GM23338 (cell line): ENCODE measurements at regions not wholly inside any gene's neighbourhood (a gene's known extent, or its start where the extent isn't known, plus 50 kb on each side); places are given as distances from the start of the nearest gene placed in this dataset.

Experiments used
- ATAC-seq: fragments of 200-7000 bp; cut with Tn5 transposase; 3 replicates; pipeline ENCODE4 v1.9.1; 2020
- DNase-seq: peaks from one replicate; pipeline ENCODE4 v3.0.0-alpha.2; 2015; ENCODE audit warnings: low spot score
- H2AFZ ChIP-seq: fragments of 200-600 bp; sonication (generic); 2 replicates; pipeline ENCODE4 v1.8.0; 2016; ENCODE audit warnings: antibody characterized with exemption, mild to moderate bottlenecking, moderate library complexity
- H3F3A ChIP-seq: fragments of 200-600 bp; sonication (generic); replicated peaks from 2 replicates; pipeline ENCODE4 v1.8.0; 2017; ENCODE audit warnings: antibody characterized with exemption, mixed run types, low read depth
- H3K27ac ChIP-seq: fragments of 200-600 bp; sonication (generic); 2 replicates; pipeline ENCODE4 v1.6.1; 2016; ENCODE audit warnings: low read depth
- H3K27me3 ChIP-seq: fragments of 200-600 bp; sonication (generic); 2 replicates; pipeline ENCODE4 v1.8.0; 2016; ENCODE audit warnings: mild to moderate bottlenecking, mixed run types, moderate library complexity; ENCODE audit not compliant: insufficient read depth
- H3K36me3 ChIP-seq: fragments of 200-600 bp; sonication (generic); 2 replicates; pipeline ENCODE4 v1.8.0; 2016; ENCODE audit warnings: mild to moderate bottlenecking; ENCODE audit not compliant: insufficient read depth
- H3K4me1 ChIP-seq: fragments of 200-600 bp; sonication (generic); 2 replicates; pipeline ENCODE4 v1.8.0; 2016; ENCODE audit warnings: mild to moderate bottlenecking, moderate library complexity; ENCODE audit not compliant: insufficient read depth
- H3K4me2 ChIP-seq: fragments of 200-600 bp; sonication (generic); 2 replicates; pipeline ENCODE4 v1.7.1; 2017; ENCODE audit warnings: mixed run types
- H3K4me3 ChIP-seq: fragments of 200-600 bp; sonication (generic); 2 replicates; pipeline ENCODE4 v1.6.1; 2016; ENCODE audit warnings: mixed run types
- H3K79me2 ChIP-seq: fragments of 200-600 bp; sonication (generic); replicated peaks from 2 replicates; pipeline ENCODE4 v1.8.0; 2017; ENCODE audit warnings: mild to moderate bottlenecking; ENCODE audit not compliant: insufficient read depth
- H3K9me2 ChIP-seq: fragments of 200-600 bp; sonication (generic); 2 replicates; pipeline ENCODE4 v1.8.0; 2017; ENCODE audit not compliant: insufficient read depth
- H4K20me1 ChIP-seq: fragments of 200-600 bp; sonication (generic); replicated peaks from 2 replicates; pipeline ENCODE4 v1.8.0; 2017; ENCODE audit warnings: mild to moderate bottlenecking; ENCODE audit not compliant: insufficient read depth
- H3K27ac Mint-ChIP-seq: 2 replicates; pipeline ENCODE4 v1.8.0; 2020; ENCODE audit warnings: inconsistent platforms, mild to moderate bottlenecking, moderate library complexity, mixed read lengths
- H3K27me3 Mint-ChIP-seq: 3 replicates; pipeline ENCODE4 v1.8.0; 2022; ENCODE audit warnings: low read depth, mild to moderate bottlenecking, moderate library complexity, mixed read lengths, inconsistent platforms; ENCODE audit not compliant: insufficient read depth, poor library complexity
- H3K36me3 Mint-ChIP-seq: 3 replicates; pipeline ENCODE4 v1.8.0; 2021; ENCODE audit warnings: low read depth, mild to moderate bottlenecking, inconsistent platforms, moderate library complexity, mixed read lengths
- H3K4me1 Mint-ChIP-seq: 3 replicates; pipeline ENCODE4 v1.8.0; 2020; ENCODE audit warnings: mild to moderate bottlenecking, inconsistent platforms, mixed read lengths
- H3K4me3 Mint-ChIP-seq: 3 replicates; pipeline ENCODE4 v1.8.0; 2021; ENCODE audit warnings: moderate library complexity, mild to moderate bottlenecking, inconsistent platforms, mixed read lengths
- H3K9me3 Mint-ChIP-seq: 3 replicates; pipeline ENCODE4 v1.8.0; 2020; ENCODE audit warnings: moderate library complexity, mild to moderate bottlenecking, inconsistent platforms, mixed read lengths
- CREB1 ChIP-seq: fragments of 250-450 bp; sonication (Bioruptor Pico); IDR thresholded peaks from 2 replicates; pipeline ENCODE4 v1.5.0; 2020; ENCODE audit warnings: low read depth, mild to moderate bottlenecking, moderate library complexity
- CTCF ChIP-seq, 2 experiments: fragments of 200-600 bp in 1 of 2; sonication (generic) in 1 of 2; conservative IDR thresholded peaks; 2 replicates each; pipeline versions ENCODE4 v1.5.1 to v1.6.1; 2016 to 2017; ENCODE audit warnings: antibody characterized with exemption in 2 of 2, low read depth in 2 of 2, mild to moderate bottlenecking in 2 of 2, moderate library complexity in 1 of 2
- ETS1 ChIP-seq: IDR thresholded peaks from 2 replicates; pipeline ENCODE4 v1.6.1; 2016; ENCODE audit warnings: antibody characterized with exemption
- EZH2 ChIP-seq: fragments of 200-600 bp; sonication (generic); IDR thresholded peaks from one replicate; pipeline ENCODE4 v1.8.0; 2017; ENCODE audit warnings: antibody characterized with exemption, mild to moderate bottlenecking, low read depth; ENCODE audit not compliant: unreplicated experiment
- EZH2phosphoT487 ChIP-seq: fragments of 200-600 bp; sonication (generic); IDR thresholded peaks from one replicate; pipeline ENCODE4 v1.8.1; 2018; ENCODE audit warnings: antibody characterized with exemption; ENCODE audit not compliant: unreplicated experiment
- JUNB ChIP-seq: IDR thresholded peaks from one replicate; pipeline ENCODE4 v1.6.1; 2016; ENCODE audit warnings: antibody characterized with exemption; ENCODE audit not compliant: unreplicated experiment
- POLR2AphosphoS5 ChIP-seq: IDR thresholded peaks from 2 replicates; pipeline ENCODE4 v1.6.1; 2016; ENCODE audit warnings: antibody characterized with exemption, low read depth
- REST ChIP-seq: IDR thresholded peaks from one replicate; pipeline ENCODE4 v1.6.1; 2018; ENCODE audit warnings: antibody characterized with exemption; ENCODE audit not compliant: unreplicated experiment
- ZNF114 ChIP-seq: fragments of 250-450 bp; sonication (Bioruptor Pico); IDR thresholded peaks from 2 replicates; pipeline ENCODE4 v1.5.0; 2020; ENCODE audit warnings: mild to moderate bottlenecking, moderate library complexity
- ZNF331 ChIP-seq: fragments of 250-450 bp; sonication (Bioruptor Pico); IDR thresholded peaks from 2 replicates; pipeline ENCODE4 v1.5.0; 2020; ENCODE audit warnings: low read depth, mild to moderate bottlenecking, moderate library complexity

GRCh38 chr4:136769717-136770116, 762.6 kb downstream of the PCDH18 start:
- H4K20me1 ChIP-seq: no peaks in the 10 kb centered on the region
- no peaks in the 10 kb centered on the region for H3K36me3 ChIP-seq
- no peak overlapping the region for H2AFZ ChIP-seq
- no peaks in the 10 kb centered on the region for H3K4me1 Mint-ChIP-seq
- ATAC-seq: no peak
- H3K4me3 Mint-ChIP-seq: no peak overlapping the region
- DNase-seq: no peak
- no peaks in the 10 kb centered on the region for H3K9me2 ChIP-seq
- no peak overlapping the region for H3K27ac ChIP-seq
- no peaks in the 10 kb centered on the region for H3K79me2 ChIP-seq
- H3K4me2 ChIP-seq: no peak overlapping the region
- no peaks in the 10 kb centered on the region for H3K4me1 ChIP-seq
- H3K27me3 Mint-ChIP-seq: no peaks in the 10 kb centered on the region
- H3F3A ChIP-seq: no peaks in the 10 kb centered on the region
- no peaks in the 10 kb centered on the region for H3K27me3 ChIP-seq
- peaks cover 9% of the 10 kb centered on the region; the same call in 2 of the 3 replicates for H3K9me3 Mint-ChIP-seq
- H3K27ac Mint-ChIP-seq: no peak overlapping the region
- no peak overlapping the region for H3K4me3 ChIP-seq
- H3K36me3 Mint-ChIP-seq: peaks cover 5% of the 10 kb centered on the region; the same call in 1 of the 3 replicates
- TF ChIP-seq ZNF331 (CRISPR knock-in tag): no peak
- TF ChIP-seq POLR2AphosphoS5: no peak
- TF ChIP-seq ZNF114 (CRISPR knock-in tag): no peak
- TF ChIP-seq JUNB: no peak
- TF ChIP-seq EZH2phosphoT487: no peak
- no peak for TF ChIP-seq CREB1 (CRISPR knock-in tag)
- TF ChIP-seq ETS1: no peak
- TF ChIP-seq EZH2: no peak
- no peak for TF ChIP-seq CTCF (conservative IDR thresholded peaks at IDR 0.05; ENCODE audit: low read depth in 2 of 2)
- no peak for TF ChIP-seq REST

- no peak overlapping the region for H3K27ac ChIP-seq
- Mint-ChIP-seq H3K36me3 (peaks cover 5% of the 10 kb centered on the region; the same call in 1 of the 3 replicates), H3K9me3 (peaks cover 9% of the 10 kb centered on the region; the same call in 2 of the 3 replicates), H3K4me3 (no peak overlapping the region), H3K27me3 (no peaks in the 10 kb centered on the region), H3K4me1 (peaks cover 4% of the 10 kb centered on the region), H3K27ac (no peak overlapping the region)
- H3K79me2 ChIP-seq: no peaks in the 10 kb centered on the region
- H3K4me1 ChIP-seq: no peaks in the 10 kb centered on the region
- H3K4me2 ChIP-seq: no peak overlapping the region
- ATAC-seq (no peak), DNase-seq (no peak)
- no peaks in the 10 kb centered on the region for H3K27me3 ChIP-seq
- no peak overlapping the region for H3K4me3 ChIP-seq
- no peaks in the 10 kb centered on the region for H3K36me3 ChIP-seq
- no peaks in the 10 kb centered on the region for H3K9me2 ChIP-seq
- H4K20me1 ChIP-seq: no peaks in the 10 kb centered on the region
- no peaks in the 10 kb centered on the region for H3F3A ChIP-seq
- H2AFZ ChIP-seq: no peak overlapping the region
- TF ChIP-seq ZNF331 (CRISPR knock-in tag) (no peak), POLR2AphosphoS5 (no peak), ETS1 (no peak), CREB1 (CRISPR knock-in tag) (no peak), EZH2phosphoT487 (no peak), JUNB (no peak), CTCF (conservative IDR thresholded peaks at IDR 0.05; ENCODE audit: low read depth in 2 of 2) (no peak)
Measured at GRCh38 chr4:136768925-136769275, 763.4 kb downstream of the PCDH18 start.
